ENCODE measurements at regions not wholly inside any gene's neighbourhood (a gene's known extent, or its start where the extent isn't known, plus 50 kb on each side); places are given as distances from the start of the nearest gene placed in this dataset.

DNA sequence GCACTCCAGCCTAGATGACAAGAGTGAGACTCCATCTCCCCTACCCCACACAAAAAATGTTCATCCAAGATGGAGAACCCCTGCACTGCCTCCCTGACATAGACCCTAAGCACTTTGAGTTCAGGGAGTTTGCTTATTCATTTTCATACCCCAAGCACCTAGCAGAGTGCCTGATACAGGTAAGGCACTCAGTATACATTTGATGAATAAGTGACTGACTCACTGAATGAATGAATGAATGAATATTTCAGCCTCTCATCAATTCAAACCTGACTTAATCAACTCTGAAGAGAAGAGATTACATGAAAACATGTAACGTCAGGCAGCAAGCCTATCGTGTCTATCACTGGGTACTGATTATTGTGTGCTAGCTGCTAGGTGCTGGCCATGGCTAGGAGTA, 121.3 kb upstream of the GADD45A start:
- Mint-ChIP-seq H3K27me3 (ENCODE audit: low read depth) (no peaks in the 10 kb centered on the region), H3K4me1 (no peaks in the 10 kb centered on the region), H3K27ac (ENCODE audit: unreplicated experiment) (no peak overlapping the region), H3K9me3 (no peaks in the 10 kb centered on the region), H3K4me3 (no peak overlapping the region), H3K36me3 (ENCODE audit: low read depth) (no peaks in the 10 kb centered on the region)
- DNase-seq (ENCODE audit: low read depth, low spot score) = no peak
- TF ChIP-seq, protein P1, sequence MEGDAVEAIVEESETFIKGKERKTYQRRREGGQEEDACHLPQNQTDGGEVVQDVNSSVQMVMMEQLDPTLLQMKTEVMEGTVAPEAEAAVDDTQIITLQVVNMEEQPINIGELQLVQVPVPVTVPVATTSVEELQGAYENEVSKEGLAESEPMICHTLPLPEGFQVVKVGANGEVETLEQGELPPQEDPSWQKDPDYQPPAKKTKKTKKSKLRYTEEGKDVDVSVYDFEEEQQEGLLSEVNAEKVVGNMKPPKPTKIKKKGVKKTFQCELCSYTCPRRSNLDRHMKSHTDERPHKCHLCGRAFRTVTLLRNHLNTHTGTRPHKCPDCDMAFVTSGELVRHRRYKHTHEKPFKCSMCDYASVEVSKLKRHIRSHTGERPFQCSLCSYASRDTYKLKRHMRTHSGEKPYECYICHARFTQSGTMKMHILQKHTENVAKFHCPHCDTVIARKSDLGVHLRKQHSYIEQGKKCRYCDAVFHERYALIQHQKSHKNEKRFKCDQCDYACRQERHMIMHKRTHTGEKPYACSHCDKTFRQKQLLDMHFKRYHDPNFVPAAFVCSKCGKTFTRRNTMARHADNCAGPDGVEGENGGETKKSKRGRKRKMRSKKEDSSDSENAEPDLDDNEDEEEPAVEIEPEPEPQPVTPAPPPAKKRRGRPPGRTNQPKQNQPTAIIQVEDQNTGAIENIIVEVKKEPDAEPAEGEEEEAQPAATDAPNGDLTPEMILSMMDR (conservative IDR thresholded peaks at IDR 0.05) = no peak

DNA sequence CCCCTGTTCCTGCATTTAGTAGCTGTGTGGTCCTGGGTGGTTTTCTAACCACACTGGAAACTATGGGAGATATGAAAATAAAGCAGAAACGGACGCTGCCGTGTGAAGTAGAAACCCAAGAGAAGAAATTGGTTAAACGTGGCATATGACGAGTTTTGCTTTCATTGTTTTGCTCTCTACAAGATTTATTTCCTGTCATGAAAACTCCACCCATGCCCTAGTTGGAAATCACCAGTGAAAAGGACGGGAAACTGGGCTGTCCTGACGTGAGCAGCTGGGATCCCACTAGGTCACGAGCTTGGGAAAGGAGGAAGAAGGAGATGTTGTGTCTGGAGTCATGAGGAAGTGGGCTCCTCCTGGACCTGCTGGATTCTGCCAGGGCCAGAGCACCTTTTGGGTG, 120.8 kb upstream of the GADD45A start:
- TF ChIP-seq, protein P1 (conservative IDR thresholded peaks at IDR 0.05) = no peak
- DNase-seq (ENCODE audit: low read depth, low spot score) = no peak
- Mint-ChIP-seq H3K36me3 (ENCODE audit: low read depth) (no peaks in the 10 kb centered on the region), H3K27me3 (ENCODE audit: low read depth) (no peaks in the 10 kb centered on the region), H3K27ac (ENCODE audit: unreplicated experiment) (no peak overlapping the region), H3K4me3 (no peak overlapping the region), H3K9me3 (no peaks in the 10 kb centered on the region), H3K4me1 (no peaks in the 10 kb centered on the region)

DNA sequence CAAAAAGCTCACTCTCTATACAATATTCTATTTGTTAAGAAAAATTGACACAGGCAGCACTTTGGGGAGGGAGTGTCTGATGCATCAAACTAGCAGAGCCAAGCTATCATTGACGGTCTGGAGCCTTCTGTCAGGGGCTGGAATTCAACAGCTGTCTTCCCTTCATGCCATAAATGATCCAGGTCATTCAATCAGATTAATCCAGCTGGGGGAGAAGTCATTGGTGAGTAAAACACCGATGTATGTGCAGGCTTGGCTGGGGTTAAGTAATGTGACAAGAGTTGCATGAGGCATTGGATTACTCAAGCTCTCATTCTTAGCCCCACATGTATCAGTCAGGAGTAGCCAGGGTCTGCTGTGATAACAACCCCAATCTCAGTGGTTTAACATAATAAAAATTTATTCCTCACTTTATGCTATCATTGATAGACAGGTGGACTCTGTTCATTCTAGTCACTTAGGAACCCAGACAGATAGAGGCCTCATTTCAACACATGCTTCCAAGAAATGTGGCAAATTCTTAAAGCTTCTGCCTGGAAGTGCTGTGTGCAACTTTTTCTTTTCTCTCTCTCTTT, 118.1 kb upstream of the GADD45A start:
- Mint-ChIP-seq H3K4me3 (no peak overlapping the region), H3K9me3 (no peaks in the 10 kb centered on the region), H3K4me1 (no peaks in the 10 kb centered on the region), H3K27me3 (ENCODE audit: low read depth) (no peaks in the 10 kb centered on the region), H3K36me3 (ENCODE audit: low read depth) (no peaks in the 10 kb centered on the region), H3K27ac (ENCODE audit: unreplicated experiment) (no peak overlapping the region)
- no peak for DNase-seq (ENCODE audit: low read depth, low spot score)
- TF ChIP-seq, protein P1 (conservative IDR thresholded peaks at IDR 0.05) = no peak

DNA sequence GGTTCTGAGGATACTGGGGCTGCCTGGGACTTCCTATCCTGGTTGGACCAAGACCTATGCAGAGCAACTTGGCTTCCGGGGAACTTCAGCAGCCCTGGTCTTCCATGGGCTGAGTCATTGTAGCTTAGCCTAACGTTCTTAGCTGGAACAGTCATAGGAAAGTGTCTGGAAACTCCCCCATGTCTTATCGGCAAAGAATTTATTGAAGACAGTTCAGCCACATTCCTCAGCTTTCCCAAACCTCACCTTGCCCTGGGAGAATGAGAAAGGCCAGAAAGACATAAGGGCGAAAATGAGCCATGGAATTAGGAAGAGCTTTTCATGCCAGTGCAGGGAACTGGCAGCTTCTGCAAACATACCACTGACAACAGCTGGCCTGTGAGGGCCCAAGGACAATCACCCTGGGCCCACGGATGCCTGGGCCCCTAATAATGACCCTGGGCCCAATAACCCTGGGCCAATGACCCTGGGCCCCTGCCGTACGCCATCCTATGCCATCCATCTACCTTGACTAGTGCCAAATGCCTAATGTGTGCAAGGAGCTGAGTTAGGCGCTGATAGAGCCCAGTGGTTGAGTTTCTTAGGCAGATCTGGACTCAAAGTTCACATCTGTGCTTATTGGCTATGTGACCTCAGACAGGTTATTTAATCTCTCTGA, 114.4 kb upstream of the GADD45A start:
- Mint-ChIP-seq H3K4me1 (peaks cover 7% of the 10 kb centered on the region), H3K27me3 (ENCODE audit: low read depth) (no peaks in the 10 kb centered on the region), H3K27ac (ENCODE audit: unreplicated experiment) (no peak overlapping the region), H3K9me3 (no peaks in the 10 kb centered on the region), H3K4me3 (no peak overlapping the region), H3K36me3 (ENCODE audit: low read depth) (no peaks in the 10 kb centered on the region)
- DNase-seq (ENCODE audit: low read depth, low spot score) = no peak
- TF ChIP-seq, protein P1 (conservative IDR thresholded peaks at IDR 0.05) = no peak

DNA sequence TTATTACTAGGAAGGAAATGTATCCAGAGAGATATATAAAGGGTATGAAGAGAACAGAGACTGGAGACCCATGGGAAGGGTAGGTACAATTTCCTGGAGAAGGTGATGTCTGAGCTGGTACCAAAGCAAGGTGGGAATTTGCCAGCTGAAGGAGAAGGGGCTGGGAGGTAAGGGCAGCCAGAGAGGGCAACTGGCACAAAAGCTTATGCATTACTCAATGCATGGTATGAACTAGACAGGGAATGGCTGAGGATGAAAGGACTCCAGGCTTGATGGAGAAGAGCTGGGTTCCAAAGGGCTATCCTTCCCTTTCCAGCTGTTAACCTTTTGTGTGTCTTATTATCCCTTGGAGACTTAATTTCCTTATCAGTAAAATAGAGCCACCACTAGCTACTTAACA, 113.6 kb upstream of the GADD45A start:
- H3K9me3 Mint-ChIP-seq = no peaks in the 10 kb centered on the region
- H3K4me3 Mint-ChIP-seq = no peak overlapping the region
- no peak for DNase-seq (ENCODE audit: low read depth, low spot score)
- peak overlapping the region; percentile 23 for H3K27ac Mint-ChIP-seq (ENCODE audit: unreplicated experiment)
- H3K27me3 Mint-ChIP-seq (ENCODE audit: low read depth) = no peaks in the 10 kb centered on the region
- no peaks in the 10 kb centered on the region for H3K36me3 Mint-ChIP-seq (ENCODE audit: low read depth)
- TF ChIP-seq, protein P1 (conservative IDR thresholded peaks at IDR 0.05) = no peak
- peaks cover 7% of the 10 kb centered on the region for H3K4me1 Mint-ChIP-seq
